IMR-90 (cell line): ENCODE measurements at regions not wholly inside any gene's neighbourhood (a gene's known extent, or its start where the extent isn't known, plus 50 kb on each side); places are given as distances from the start of the nearest gene placed in this dataset.

Source experiments
- ATAC-seq: fragments of 200-7000 bp; cut with Tn5 transposase; 2 replicates; pipeline ENCODE4 v1.9.1; 2020; ENCODE audit warnings: low read depth, mild to moderate bottlenecking, moderate library complexity
- BruUV-seq: library from RNA; stranded (reverse); fragments of 400-500 nt; replicated peaks from 2 replicates; lab custom pipeline; 2021; lab: Mats Ljungman, UMichigan
- CTCF ChIA-PET: fragments of 300-600 bp; formaldehyde crosslinking; extraction: SDS; loops from one replicate; lab custom pipeline; 2021; ENCODE audit warnings: antibody characterized with exemption; lab: Yijun Ruan, JAX
- POLR2A ChIA-PET: fragments of 300-600 bp; sonication (Branson Sonifier 250); formaldehyde crosslinking; loops from one replicate; lab custom pipeline; 2022; ENCODE audit warnings: antibody characterized with exemption; ENCODE audit not compliant: unreplicated experiment; lab: Charles Lee
- DNase-seq: peaks from one replicate; pipeline ENCODE4 v3.0.0; 2013
- H2AFZ ChIP-seq: replicated peaks from 2 replicates; pipeline ENCODE3; 2013; ENCODE audit warnings: low read length, mild to moderate bottlenecking; ENCODE audit not compliant: poor library complexity
- H2AK5ac ChIP-seq: 2 replicates; pipeline ENCODE4 v1.6.1; 2013; ENCODE audit warnings: low read depth, low read length, inconsistent platforms
- H2AK9ac ChIP-seq: replicated peaks from 2 replicates; pipeline ENCODE3; 2013; ENCODE audit warnings: mild to moderate bottlenecking, low read depth, low read length, moderate library complexity; ENCODE audit not compliant: poor library complexity
- H2BK120ac ChIP-seq: 2 replicates; pipeline ENCODE4 v1.6.1; 2013; ENCODE audit warnings: low read depth, low read length, inconsistent platforms
- H2BK15ac ChIP-seq: 3 replicates; pipeline ENCODE4 v1.6.1; 2013; ENCODE audit warnings: low read depth, low read length, inconsistent platforms
- H2BK20ac ChIP-seq: 2 replicates; pipeline ENCODE4 v1.6.1; 2013; ENCODE audit warnings: low read depth, mild to moderate bottlenecking, inconsistent platforms, low read length, moderate library complexity
- H2BK5ac ChIP-seq: 2 replicates; pipeline ENCODE4 v1.6.1; 2013; ENCODE audit warnings: mild to moderate bottlenecking, low read depth, low read length, inconsistent platforms; ENCODE audit not compliant: poor library complexity, severe bottlenecking
- H3K14ac ChIP-seq: replicated peaks from 2 replicates; pipeline ENCODE4 v1.6.1; 2013; ENCODE audit warnings: low read depth, low read length, inconsistent platforms
- H3K18ac ChIP-seq: 2 replicates; pipeline ENCODE4 v1.6.1; 2013; ENCODE audit warnings: low read depth, low read length, control low read depth
- H3K23ac ChIP-seq: 2 replicates; pipeline ENCODE4 v1.6.1; 2013; ENCODE audit warnings: low read depth, low read length, inconsistent platforms
- H3K27ac ChIP-seq: 2 replicates; pipeline ENCODE4 v1.5.1; 2013; ENCODE audit warnings: mild to moderate bottlenecking, control low read depth, low read length; ENCODE audit not compliant: insufficient read depth
- H3K27me3 ChIP-seq: 2 replicates; pipeline ENCODE4 v1.6.1; 2013; ENCODE audit warnings: low read length; ENCODE audit not compliant: control insufficient read depth, insufficient read depth
- H3K36me3 ChIP-seq: 2 replicates; pipeline ENCODE4 v1.6.1; 2013; ENCODE audit warnings: low read length, mixed read lengths; ENCODE audit not compliant: control insufficient read depth, insufficient read depth
- H3K4ac ChIP-seq: 2 replicates; pipeline ENCODE4 v1.6.1; 2013; ENCODE audit warnings: low read depth, low read length, inconsistent platforms
- H3K4me1 ChIP-seq: 2 replicates; pipeline ENCODE4 v1.6.1; 2013; ENCODE audit warnings: low read length, mixed read lengths; ENCODE audit not compliant: control insufficient read depth, insufficient read depth
- H3K4me2 ChIP-seq: 2 replicates; pipeline ENCODE4 v1.6.1; 2013; ENCODE audit warnings: low read depth, mild to moderate bottlenecking, control low read depth, low read length, moderate library complexity
- H3K4me3 ChIP-seq: 2 replicates; pipeline ENCODE4 v1.5.1; 2013; ENCODE audit warnings: low read depth, mild to moderate bottlenecking, control low read depth, low read length, moderate library complexity; ENCODE audit not compliant: insufficient read depth
- H3K56ac ChIP-seq: 2 replicates; pipeline ENCODE4 v1.6.1; 2013; ENCODE audit warnings: low read length, inconsistent platforms; ENCODE audit not compliant: insufficient read depth; ENCODE audit errors: extremely low read depth
- H3K79me1 ChIP-seq, 2 experiments: 2 replicates each; pipeline ENCODE4 v1.6.1; 2013; ENCODE audit warnings: low read length in 2 of 2, inconsistent platforms in 1 of 2, low read depth in 1 of 2
- H3K9ac ChIP-seq: 2 replicates; pipeline ENCODE4 v1.6.1; 2013; ENCODE audit warnings: low read depth, low read length, control low read depth
- H3K9me1 ChIP-seq: 2 replicates; pipeline ENCODE4 v1.6.1; 2013; ENCODE audit warnings: low read length, inconsistent platforms; ENCODE audit not compliant: insufficient read depth
- H3K9me3 ChIP-seq: 2 replicates; pipeline ENCODE4 v1.6.1; 2013; ENCODE audit warnings: low read length; ENCODE audit not compliant: control insufficient read depth, insufficient read depth
- H4K20me1 ChIP-seq: 2 replicates; pipeline ENCODE4 v1.6.1; 2013; ENCODE audit warnings: low read length, inconsistent platforms; ENCODE audit not compliant: insufficient read depth
- H4K5ac ChIP-seq: 2 replicates; pipeline ENCODE4 v1.6.1; 2013; ENCODE audit warnings: mild to moderate bottlenecking, low read depth, low read length, control low read depth
- H4K8ac ChIP-seq, 2 experiments: 2 replicates each; pipeline ENCODE4 v1.6.1; 2013; ENCODE audit warnings: low read depth in 2 of 2, low read length in 2 of 2, control low read depth in 1 of 2, inconsistent platforms in 1 of 2
- H4K91ac ChIP-seq: 2 replicates; pipeline ENCODE4 v1.6.1; 2013; ENCODE audit warnings: low read depth, low read length, inconsistent platforms; ENCODE audit not compliant: insufficient read depth
- BHLHE40 ChIP-seq: fragments of 150-350 bp; IDR thresholded peaks from 2 replicates; pipeline ENCODE4 v1.6.1; 2016; ENCODE audit warnings: mild to moderate bottlenecking, low read depth, low read length
- CEBPB ChIP-seq: IDR thresholded peaks from 2 replicates; pipeline ENCODE4 v1.6.1; 2012; ENCODE audit warnings: low read depth, low read length, improper control_type of control experiment
- CHD1 ChIP-seq: IDR thresholded peaks from 2 replicates; pipeline ENCODE4 v1.6.1; 2012; ENCODE audit warnings: low read depth, low read length, improper control_type of control experiment
- CTCF ChIP-seq: conservative IDR thresholded peaks from 2 replicates; pipeline ENCODE4 v1.5.1; 2012; ENCODE audit warnings: mild to moderate bottlenecking, low read depth, low read length, improper control_type of control experiment
- FOS ChIP-seq: fragments of 150-350 bp; IDR thresholded peaks from 2 replicates; pipeline ENCODE4 v1.6.1; 2016; ENCODE audit warnings: low read depth, low read length
- MAFK ChIP-seq: IDR thresholded peaks from 2 replicates; pipeline ENCODE4 v1.6.1; 2012; ENCODE audit warnings: low read depth, low read length, improper control_type of control experiment
- MAZ ChIP-seq: IDR thresholded peaks from 2 replicates; pipeline ENCODE4 v1.6.1; 2012; ENCODE audit warnings: low read depth, mild to moderate bottlenecking, low read length, improper control_type of control experiment, moderate library complexity, borderline replicate concordance
- MXI1 ChIP-seq: IDR thresholded peaks from 2 replicates; pipeline ENCODE4 v1.6.1; 2012; ENCODE audit warnings: low read depth, mild to moderate bottlenecking, low read length, moderate library complexity, borderline replicate concordance
- NFE2L2 ChIP-seq: fragments of 150-350 bp; IDR thresholded peaks from 2 replicates; pipeline ENCODE4 v1.6.1; 2016; ENCODE audit warnings: low read depth, mild to moderate bottlenecking, low read length
- POLR2A ChIP-seq: IDR thresholded peaks from 2 replicates; pipeline ENCODE4 v1.6.1; 2012; ENCODE audit warnings: mild to moderate bottlenecking, low read depth, low read length
- RAD21 ChIP-seq: IDR thresholded peaks from 2 replicates; pipeline ENCODE4 v1.6.1; 2012; ENCODE audit warnings: low read length, improper control_type of control experiment
- RCOR1 ChIP-seq: IDR thresholded peaks from 2 replicates; pipeline ENCODE4 v1.6.1; 2012; ENCODE audit warnings: mild to moderate bottlenecking, low read length, improper control_type of control experiment; ENCODE audit not compliant: insufficient replicate concordance
- RFX5 ChIP-seq: IDR thresholded peaks from 2 replicates; pipeline ENCODE4 v1.8.0; 2012; ENCODE audit warnings: low read depth, mild to moderate bottlenecking, low read length, moderate library complexity
- SMC3 ChIP-seq: fragments of 150-350 bp; IDR thresholded peaks from 2 replicates; pipeline ENCODE4 v1.6.1; 2016; ENCODE audit warnings: low read depth, mild to moderate bottlenecking, antibody characterized with exemption, low read length, moderate library complexity
- USF2 ChIP-seq: fragments of 150-350 bp; IDR thresholded peaks from 2 replicates; pipeline ENCODE4 v1.6.1; 2017; ENCODE audit warnings: mild to moderate bottlenecking, antibody characterized with exemption, low read length, low read depth
- WGBS, 2 experiments: methylation state at CpG; one replicate each; pipeline versions ENCODE4 v1.1.5 to v1.1.7; 2013; ENCODE audit warnings: missing lambda C conversion rate in 2 of 2; ENCODE audit not compliant: insufficient read length in 1 of 2; ENCODE audit errors: extremely low coverage in 2 of 2; 5-methylcytosine and 5-hydroxymethylcytosine counted together
- dilution Hi-C: fragments of 300-500 bp; cut with HindIII; formaldehyde crosslinking; loops from one replicate; pipeline ENCODE4 v1.14.3; 2018; ENCODE audit warnings: low sequenced_read_pairs; ENCODE audit not compliant: unreplicated experiment
- in situ Hi-C: fragments of 300-500 bp; cut with MboI; formaldehyde crosslinking; loops from 3 replicates; pipeline ENCODE4 v1.14.3; 2019; ENCODE audit warnings: low sequenced_read_pairs, inconsistent platforms, mixed read lengths
- intact Hi-C: fragments of 100-400 bp; cut with micrococcal nuclease; formaldehyde crosslinking; loops from 2 replicates; pipeline ENCODE4 v1.10.0; 2022

- peak overlapping the region; percentile 95 for H4K91ac ChIP-seq
- intact Hi-C loops: no loop called here
- CTCF ChIA-PET: no interaction called here
- H2BK20ac ChIP-seq: peak overlapping the region; percentile 92
- no TSS peak for BruUV-seq
- H3K56ac ChIP-seq: no peak overlapping the region; the same call in 1 of the 2 replicates
- peak overlapping the region; percentile 77 for H4K5ac ChIP-seq
- peak overlapping the region; percentile 97 for H2BK120ac ChIP-seq
- DNase-seq (no peak), ATAC-seq (no peak)
- H3K36me3 ChIP-seq: no peaks in the 10 kb centered on the region
- POLR2A ChIA-PET: no interaction called here
- H2BK5ac ChIP-seq: peak overlapping the region; percentile 81
- H3K27ac ChIP-seq: peak overlapping the region; percentile 90; the same call in 1 of the 2 replicates
- no CpG with 5 or more reads among the region's 5 CpGs for WGBS, 2 experiments
- dilution Hi-C loops: no loop called here
- H3K14ac ChIP-seq: peak overlapping the region; percentile 82
- peaks cover 25% of the 10 kb centered on the region for H3K4me1 ChIP-seq
- H3K4me2 ChIP-seq: no peak overlapping the region
- peak overlapping the region; percentile 81 to 91 for H4K8ac ChIP-seq
- no peaks in the 10 kb centered on the region for H3K9me3 ChIP-seq
- peak overlapping the region; percentile 75 for H2AK9ac ChIP-seq
- TF ChIP-seq RFX5: no peak
- TF ChIP-seq RAD21: no peak
- no peak for TF ChIP-seq CTCF
- no peak for TF ChIP-seq MAFK
- no peak for TF ChIP-seq BHLHE40
- no peak for TF ChIP-seq CEBPB
- TF ChIP-seq USF2: no peak
- TF ChIP-seq NFE2L2: no peak
- no peak for TF ChIP-seq CHD1
- no peak for TF ChIP-seq MXI1
- TF ChIP-seq FOS: no peak
- no peak for TF ChIP-seq RCOR1
- no peak for TF ChIP-seq POLR2A
- no peak for TF ChIP-seq MAZ
- TF ChIP-seq SMC3: no peak
- H3K27me3 ChIP-seq: no peaks in the 10 kb centered on the region
- in situ Hi-C loops: no loop called here
- H3K4ac ChIP-seq: peak overlapping the region; percentile 95
- H3K9ac ChIP-seq: no peak overlapping the region
- no peak overlapping the region for H3K23ac ChIP-seq
- H3K79me1 ChIP-seq: no peaks in the 10 kb centered on the region
- H3K9me1 ChIP-seq: peaks cover 22% of the 10 kb centered on the region
- H2AFZ ChIP-seq: peak overlapping the region; percentile 93
- H2AK5ac ChIP-seq: peak overlapping the region; percentile 82
- no peak overlapping the region for H3K4me3 ChIP-seq
- H3K18ac ChIP-seq: peak overlapping the region; percentile 81
- no peaks in the 10 kb centered on the region for H4K20me1 ChIP-seq
- peak overlapping the region; percentile 93; the same call in 2 of the 3 replicates for H2BK15ac ChIP-seq
These were observed 133.8 kb downstream of the SMIM20 start for GRCh38 chr4:26047795-26048194.
